ENCODE measurements at regions not wholly inside any gene's neighbourhood (a gene's known extent, or its start where the extent isn't known, plus 50 kb on each side); places are given as distances from the start of the nearest gene placed in this dataset.

DNA sequence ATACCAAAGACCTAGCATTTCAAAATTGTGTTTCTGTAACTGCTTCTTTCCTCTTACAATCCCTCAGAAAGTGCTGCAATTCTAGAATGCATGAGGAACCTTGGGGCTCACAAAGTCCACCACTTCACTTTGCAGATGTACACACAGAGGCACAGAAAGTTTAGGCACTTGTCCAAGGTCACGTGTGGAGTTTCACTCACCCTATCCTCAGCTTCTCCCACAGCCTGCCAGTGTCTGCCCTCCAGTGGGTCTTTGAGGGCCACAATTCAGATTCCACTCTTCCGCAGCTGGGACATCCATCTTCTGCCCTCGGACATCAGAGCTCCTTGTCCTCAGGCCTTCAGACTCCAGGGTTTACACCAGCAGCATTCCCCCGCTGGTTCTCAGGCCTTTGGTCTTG lies 210.5 kb upstream of the SERP2 start:
- DNase-seq = no peak
- Mint-ChIP-seq H3K4me1 (ENCODE audit: low read depth, unreplicated experiment) (no peaks in the 10 kb centered on the region), H3K4me3 (ENCODE audit: unreplicated experiment) (no peak overlapping the region), H3K27ac (ENCODE audit: unreplicated experiment) (no peak overlapping the region), H3K36me3 (ENCODE audit: insufficient read depth, unreplicated experiment) (no peaks in the 10 kb centered on the region), H3K27me3 (ENCODE audit: insufficient read depth, unreplicated experiment) (no peaks in the 10 kb centered on the region), H3K9me3 (ENCODE audit: unreplicated experiment) (no peaks in the 10 kb centered on the region)
- intact Hi-C loops (cut with micrococcal nuclease; ENCODE audit: unreplicated experiment) = no loop called here
- Histone ChIP-seq H3K36me3 (ENCODE audit: control insufficient read depth, insufficient read depth, low read length) (no peaks in the 10 kb centered on the region), H3K4me1 (no peaks in the 10 kb centered on the region), H3K4me3 (ENCODE audit: low read depth, low read length) (no peak overlapping the region), H3K27me3 (replicated peaks; ENCODE audit: control insufficient read depth, insufficient read depth, low read length) (no peaks in the 10 kb centered on the region), H3K9me3 (no peaks in the 10 kb centered on the region; the same call in 1 of the 2 replicates)
- CTCF ChIA-PET = no interaction called here
- BruUV-seq (replicated peaks) = no TSS peak
- TF ChIP-seq, protein P1, sequence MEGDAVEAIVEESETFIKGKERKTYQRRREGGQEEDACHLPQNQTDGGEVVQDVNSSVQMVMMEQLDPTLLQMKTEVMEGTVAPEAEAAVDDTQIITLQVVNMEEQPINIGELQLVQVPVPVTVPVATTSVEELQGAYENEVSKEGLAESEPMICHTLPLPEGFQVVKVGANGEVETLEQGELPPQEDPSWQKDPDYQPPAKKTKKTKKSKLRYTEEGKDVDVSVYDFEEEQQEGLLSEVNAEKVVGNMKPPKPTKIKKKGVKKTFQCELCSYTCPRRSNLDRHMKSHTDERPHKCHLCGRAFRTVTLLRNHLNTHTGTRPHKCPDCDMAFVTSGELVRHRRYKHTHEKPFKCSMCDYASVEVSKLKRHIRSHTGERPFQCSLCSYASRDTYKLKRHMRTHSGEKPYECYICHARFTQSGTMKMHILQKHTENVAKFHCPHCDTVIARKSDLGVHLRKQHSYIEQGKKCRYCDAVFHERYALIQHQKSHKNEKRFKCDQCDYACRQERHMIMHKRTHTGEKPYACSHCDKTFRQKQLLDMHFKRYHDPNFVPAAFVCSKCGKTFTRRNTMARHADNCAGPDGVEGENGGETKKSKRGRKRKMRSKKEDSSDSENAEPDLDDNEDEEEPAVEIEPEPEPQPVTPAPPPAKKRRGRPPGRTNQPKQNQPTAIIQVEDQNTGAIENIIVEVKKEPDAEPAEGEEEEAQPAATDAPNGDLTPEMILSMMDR (IDR thresholded peaks at IDR 0.05; ENCODE audit: insufficient read depth in 1 of 2, low read depth in 1 of 2, low read length in 1 of 2, severe bottlenecking in 1 of 2, unreplicated experiment in 1 of 2) = no peak
- POLR2A ChIA-PET = interaction anchor here (0.5 kb wide), 1 partner anchor 473 kb away, joined by 7 read pairs; no protein-coding TSS in a partner anchor

DNA sequence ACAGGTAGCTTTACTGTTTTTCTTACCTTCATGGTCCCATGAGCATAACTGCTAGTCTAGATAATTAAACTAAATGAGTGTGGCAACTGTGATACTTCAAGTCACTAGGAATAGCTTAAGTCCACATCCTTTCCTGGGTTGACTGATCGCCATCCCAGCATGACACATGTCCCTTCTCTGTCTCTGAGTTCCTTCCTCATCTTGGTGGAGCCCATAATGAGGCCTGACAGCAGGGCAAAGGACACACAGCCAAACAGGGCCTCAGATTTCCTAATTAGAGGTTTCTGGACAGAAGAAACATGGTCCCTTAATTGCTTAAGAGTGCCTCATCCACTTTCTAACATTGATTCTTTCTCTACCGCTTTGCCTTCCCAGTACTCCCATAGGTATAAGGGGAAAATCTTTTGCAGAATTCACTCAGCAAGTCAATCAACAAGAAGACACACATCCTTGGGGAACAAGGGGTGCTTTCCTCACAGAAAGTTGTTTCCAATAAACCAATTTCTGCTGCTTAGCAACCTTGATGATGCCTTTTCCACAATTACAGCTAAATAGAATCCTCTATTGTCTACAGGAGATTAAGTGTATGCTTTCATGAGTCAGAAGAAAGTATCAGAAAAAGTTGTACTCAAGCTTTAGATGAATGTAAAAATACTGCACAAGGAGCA lies 208.3 kb upstream of the SERP2 start:
- no TSS peak for BruUV-seq (replicated peaks)
- DNase-seq = no peak
- Histone ChIP-seq H3K4me3 (ENCODE audit: low read depth, low read length) (no peak overlapping the region), H3K9me3 (no peaks in the 10 kb centered on the region; the same call in 1 of the 2 replicates), H3K36me3 (ENCODE audit: control insufficient read depth, insufficient read depth, low read length) (no peaks in the 10 kb centered on the region), H3K27me3 (replicated peaks; ENCODE audit: control insufficient read depth, insufficient read depth, low read length) (no peaks in the 10 kb centered on the region), H3K4me1 (no peaks in the 10 kb centered on the region)
- ChIA-PET CTCF (no interaction called here), POLR2A (no interaction called here)
- Mint-ChIP-seq H3K4me3 (ENCODE audit: unreplicated experiment) (no peak overlapping the region), H3K36me3 (ENCODE audit: insufficient read depth, unreplicated experiment) (no peaks in the 10 kb centered on the region), H3K4me1 (ENCODE audit: low read depth, unreplicated experiment) (no peaks in the 10 kb centered on the region), H3K27ac (ENCODE audit: unreplicated experiment) (no peak overlapping the region), H3K27me3 (ENCODE audit: insufficient read depth, unreplicated experiment) (peaks cover 2% of the 10 kb centered on the region), H3K9me3 (ENCODE audit: unreplicated experiment) (no peaks in the 10 kb centered on the region)
- TF ChIP-seq, protein P1 (IDR thresholded peaks at IDR 0.05; ENCODE audit: insufficient read depth in 1 of 2, low read depth in 1 of 2, low read length in 1 of 2, severe bottlenecking in 1 of 2, unreplicated experiment in 1 of 2) = no peak
- intact Hi-C loops (cut with micrococcal nuclease; ENCODE audit: unreplicated experiment) = no loop called here

DNA sequence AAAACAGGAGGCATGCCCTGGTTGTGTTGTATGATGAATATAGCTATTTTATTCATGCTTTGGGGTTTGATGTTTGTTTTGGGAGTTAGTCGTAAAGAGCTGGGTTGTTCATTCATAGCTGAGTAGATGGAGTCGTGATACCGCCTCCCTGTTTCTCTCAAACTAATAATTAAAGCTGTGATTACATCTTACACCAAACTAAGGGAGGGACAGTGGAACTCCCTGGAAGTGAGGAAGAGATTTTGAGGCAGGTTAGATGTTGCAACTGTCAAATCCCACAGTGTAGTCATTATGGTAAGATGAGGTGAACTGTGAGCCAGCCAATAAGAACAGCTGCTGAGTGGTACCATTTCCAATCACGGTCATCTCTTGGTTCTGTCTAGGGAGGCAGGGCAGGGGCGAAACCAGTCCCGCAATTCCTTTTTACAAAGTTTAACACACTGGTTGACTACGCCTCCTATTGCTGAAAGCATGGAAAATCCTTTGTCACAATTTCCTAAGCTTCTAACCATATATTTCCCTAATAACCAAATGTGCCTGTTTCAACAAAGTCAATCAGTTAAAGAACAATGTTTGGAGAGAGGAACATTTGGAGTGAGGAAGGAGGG lies 207.6 kb upstream of the SERP2 start:
- BruUV-seq (replicated peaks) = no TSS peak
- POLR2A ChIA-PET = no interaction called here

More for the DNA sequence above, 207.6 kb upstream of the SERP2 start:
- Histone ChIP-seq H3K4me3 (ENCODE audit: low read depth, low read length) (no peak overlapping the region), H3K36me3 (ENCODE audit: control insufficient read depth, insufficient read depth, low read length) (no peaks in the 10 kb centered on the region), H3K4me1 (no peaks in the 10 kb centered on the region), H3K27me3 (replicated peaks; ENCODE audit: control insufficient read depth, insufficient read depth, low read length) (no peaks in the 10 kb centered on the region), H3K9me3 (no peaks in the 10 kb centered on the region; the same call in 1 of the 2 replicates)
- Mint-ChIP-seq H3K27me3 (ENCODE audit: insufficient read depth, unreplicated experiment) (peaks cover 2% of the 10 kb centered on the region), H3K27ac (ENCODE audit: unreplicated experiment) (no peak overlapping the region), H3K9me3 (ENCODE audit: unreplicated experiment) (no peaks in the 10 kb centered on the region), H3K4me3 (ENCODE audit: unreplicated experiment) (no peak overlapping the region), H3K36me3 (ENCODE audit: insufficient read depth, unreplicated experiment) (no peaks in the 10 kb centered on the region), H3K4me1 (ENCODE audit: low read depth, unreplicated experiment) (no peaks in the 10 kb centered on the region)
- TF ChIP-seq, protein P1 (IDR thresholded peaks at IDR 0.05; ENCODE audit: insufficient read depth in 1 of 2, low read depth in 1 of 2, low read length in 1 of 2, severe bottlenecking in 1 of 2, unreplicated experiment in 1 of 2) = no peak
- CTCF ChIA-PET = interaction anchor here (0.7 kb wide), 1 partner anchor 12 kb away, joined by 3 read pairs; no protein-coding TSS in a partner anchor
- intact Hi-C loops (cut with micrococcal nuclease; ENCODE audit: unreplicated experiment) = no loop called here
- DNase-seq = no peak

Data from Caco-2 (cell line).